ENCODE measurements at regions not wholly inside any gene's neighbourhood (a gene's known extent, or its start where the extent isn't known, plus 50 kb on each side); places are given as distances from the start of the nearest gene placed in this dataset.

DNA sequence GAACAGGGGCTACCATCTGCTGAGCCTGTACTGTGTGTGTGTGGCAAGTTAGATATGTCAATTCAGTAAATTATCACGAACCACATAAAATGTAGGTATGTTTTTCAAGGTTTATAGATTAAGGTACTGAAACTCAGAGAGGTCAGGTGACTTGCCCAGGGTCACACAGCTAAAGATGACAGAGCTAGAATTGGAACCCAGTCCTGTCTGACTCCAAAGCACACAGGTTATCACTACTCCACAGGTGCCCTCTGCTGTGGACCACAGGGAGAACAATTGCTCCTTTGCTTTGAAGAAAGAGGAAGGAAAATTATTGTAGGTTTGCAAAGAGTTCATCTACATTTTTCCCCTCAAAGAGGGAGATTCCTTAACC lies 229.7 kb upstream of the AGAP1 start:
- DNase-seq (ENCODE audit: low spot score), result no peak

DNA sequence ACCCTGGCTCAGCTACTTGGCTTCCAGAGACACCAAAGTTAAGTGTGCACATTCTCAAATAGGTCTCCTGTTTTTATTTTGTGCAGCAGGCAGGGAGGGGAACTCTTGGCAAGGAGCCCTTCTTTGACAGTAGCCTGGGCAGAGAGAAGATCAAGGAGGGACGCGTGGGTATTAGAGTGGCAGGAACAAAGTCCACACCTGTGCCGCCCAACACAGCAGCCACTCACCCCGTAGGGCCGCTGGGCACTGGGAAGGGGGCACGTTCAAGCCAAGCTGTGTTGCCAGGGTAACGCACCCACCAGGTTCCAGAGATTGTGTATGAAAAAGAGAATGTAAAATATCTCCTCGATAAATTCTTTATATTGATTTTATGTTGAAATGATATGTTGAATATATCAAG lies 229.3 kb upstream of the AGAP1 start:
- DNase-seq (ENCODE audit: low spot score), result no peak

DNA sequence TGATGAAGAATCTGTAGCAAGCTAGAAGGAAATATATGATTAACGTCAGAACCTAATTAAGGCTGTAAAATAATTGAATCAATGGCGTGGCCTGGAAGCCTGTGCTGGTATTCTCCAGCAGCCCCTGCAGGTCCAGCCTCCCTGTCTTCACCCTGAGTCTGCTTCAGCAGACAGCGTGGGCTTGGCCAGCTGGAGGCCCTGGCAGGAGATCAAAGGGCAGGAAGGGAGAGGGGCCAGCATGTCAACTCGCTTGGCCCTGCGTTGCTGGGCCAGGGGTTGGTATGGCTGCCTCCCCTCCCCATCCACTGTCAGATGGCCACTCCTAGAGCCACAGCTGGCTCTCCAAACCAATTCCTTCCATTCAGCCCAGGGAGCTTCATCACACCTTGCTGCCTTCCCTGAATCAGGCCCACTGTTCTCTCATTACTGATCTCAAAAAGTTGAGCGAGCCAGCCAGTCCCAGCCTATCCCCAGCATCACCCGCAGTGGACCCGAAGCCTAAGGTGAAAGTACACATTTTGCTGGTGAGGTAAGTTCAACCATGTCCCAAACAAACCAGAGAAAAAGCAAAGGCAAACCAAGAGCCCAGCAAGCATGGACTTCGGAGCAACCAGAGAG lies 228.4 kb upstream of the AGAP1 start:
- DNase-seq (ENCODE audit: low spot score), result no peak

DNA sequence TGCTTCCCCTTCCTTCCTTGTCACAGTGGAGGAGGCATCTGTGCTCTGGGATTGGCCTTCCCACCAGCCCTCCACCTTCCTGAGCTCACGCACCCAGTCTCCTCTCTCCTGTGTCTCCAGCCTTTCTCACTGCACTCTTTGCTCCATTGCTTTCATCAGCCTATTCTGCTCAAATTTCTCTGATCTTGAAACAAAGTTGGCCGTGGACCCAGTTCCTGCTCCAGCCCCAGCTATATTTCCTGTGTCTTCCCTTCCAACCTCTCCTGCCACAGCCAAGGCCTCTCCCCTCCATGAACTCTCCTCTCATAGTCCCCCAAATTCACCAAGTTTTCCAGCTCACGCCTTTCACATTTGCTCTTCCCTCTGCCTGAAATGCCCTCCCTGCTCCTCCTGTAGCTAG lies 226.6 kb upstream of the AGAP1 start:
- DNase-seq (ENCODE audit: low spot score), result no peak

DNA sequence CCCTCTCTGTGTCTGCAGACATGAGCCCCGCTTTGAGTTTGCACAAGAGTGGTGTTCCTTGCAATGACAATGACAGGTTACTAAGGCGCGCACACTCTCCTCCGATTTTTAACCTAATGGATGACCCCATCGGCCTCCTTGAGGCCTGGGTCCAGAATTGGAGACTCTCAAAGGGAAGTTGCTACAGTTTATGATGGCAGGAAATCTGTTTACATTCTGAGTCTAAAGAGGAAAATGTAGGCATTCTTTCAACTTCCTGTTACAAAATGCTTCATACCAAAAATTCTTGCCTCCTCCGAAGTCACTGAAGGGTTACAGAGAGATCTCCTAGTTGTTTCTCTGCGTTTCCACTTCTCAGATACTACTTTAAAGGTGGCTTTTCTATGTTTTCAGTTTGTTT lies 225.3 kb upstream of the AGAP1 start:
- no peak for DNase-seq (ENCODE audit: low spot score)

DNA sequence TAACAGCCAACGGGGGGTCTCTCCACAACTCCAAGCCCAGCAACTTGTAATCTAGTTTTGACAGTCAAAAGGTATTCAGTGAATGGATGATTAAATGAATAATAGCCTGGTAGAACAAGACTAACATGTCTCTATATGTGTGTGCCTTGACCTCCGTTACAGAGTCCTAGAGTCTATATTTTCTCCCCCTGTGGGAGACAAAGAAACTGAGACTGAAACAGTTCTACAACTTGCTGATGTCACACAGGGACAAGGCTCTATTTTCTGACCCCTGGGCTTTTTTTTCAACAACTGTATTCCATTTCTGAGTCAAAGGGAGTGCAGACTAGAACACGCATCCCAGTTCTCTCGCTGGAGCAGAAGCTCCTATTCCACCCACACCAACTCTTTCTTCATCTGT lies 223.6 kb upstream of the AGAP1 start:
- no peak for DNase-seq (ENCODE audit: low spot score)

DNA sequence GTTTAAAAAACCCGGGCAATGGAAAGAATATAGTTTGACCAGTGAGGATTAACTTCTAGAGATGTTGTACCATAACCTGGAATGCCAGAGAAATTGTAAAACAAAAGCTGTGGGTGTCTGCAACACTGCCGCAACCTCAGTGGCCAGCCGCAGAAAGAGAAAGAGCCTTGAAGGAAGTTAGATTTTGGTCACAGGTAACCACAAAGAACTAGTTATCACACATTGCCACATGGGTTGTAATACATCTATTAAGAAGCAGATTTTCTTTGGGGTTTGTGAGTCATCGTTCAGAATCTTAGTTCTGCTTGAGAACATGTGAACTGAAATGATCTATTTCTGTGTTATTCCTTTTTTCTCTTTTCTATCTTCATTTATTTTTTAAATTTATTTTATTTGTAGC lies 222.9 kb upstream of the AGAP1 start:
- no peak for DNase-seq (ENCODE audit: low spot score)

DNA sequence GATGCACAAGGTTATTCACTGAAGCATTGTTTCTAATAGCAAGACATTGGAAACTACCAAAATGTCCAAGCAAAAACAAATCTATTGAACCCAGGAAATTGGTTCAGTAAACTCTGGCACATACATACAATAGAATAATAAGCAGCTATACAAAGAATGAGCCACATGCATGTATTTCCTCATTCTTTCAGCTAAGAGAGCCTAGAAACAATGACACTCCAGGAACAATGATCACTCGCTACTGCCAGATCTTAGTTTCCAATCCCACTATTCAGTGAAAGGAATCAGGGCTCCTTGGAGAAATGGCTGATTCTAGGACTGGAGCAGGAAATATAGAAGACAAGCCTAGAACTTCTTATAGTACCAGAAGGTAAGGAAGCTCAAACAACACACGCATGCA lies 221.9 kb upstream of the AGAP1 start:
- no peak for DNase-seq (ENCODE audit: low spot score)

DNA sequence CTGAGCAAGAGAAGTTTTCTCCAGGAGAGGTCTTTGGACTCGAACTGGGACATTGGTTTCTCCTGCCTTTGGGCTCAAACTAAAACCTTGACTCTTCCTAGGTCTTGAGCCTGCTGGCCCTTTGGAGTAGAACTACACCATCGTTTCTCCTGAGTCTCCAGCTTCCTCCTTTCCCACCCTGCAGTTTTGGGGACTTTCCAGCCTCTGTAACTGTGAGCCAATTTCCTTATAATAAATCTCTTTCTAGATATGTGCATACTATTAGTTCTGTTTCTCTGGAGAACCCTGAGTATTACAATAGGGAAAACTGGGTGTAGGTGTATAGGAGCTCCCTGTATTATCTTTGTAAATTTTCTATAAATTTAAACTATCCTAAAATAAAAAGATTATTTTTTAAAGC lies 219.8 kb upstream of the AGAP1 start:
- no peak for DNase-seq (ENCODE audit: low spot score)

DNA sequence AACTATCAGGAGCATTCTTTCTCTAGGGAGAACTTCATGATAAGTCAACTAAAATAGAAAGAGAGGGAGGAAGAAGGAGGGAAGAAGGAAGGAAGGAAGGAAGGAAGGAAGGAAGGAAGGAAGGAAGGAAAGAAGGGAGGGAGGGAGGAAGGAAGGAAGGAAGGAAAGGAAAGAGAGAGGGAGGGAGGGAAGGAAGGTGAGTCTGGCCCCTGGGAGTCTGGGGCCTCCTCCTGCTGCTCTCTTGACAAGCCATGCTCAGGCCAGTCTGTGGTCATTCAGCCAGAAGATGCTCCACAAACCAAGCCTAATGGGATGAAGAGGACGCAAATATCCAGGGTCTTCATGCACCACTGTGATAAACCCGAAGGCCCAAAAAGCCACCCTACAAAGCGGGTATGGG lies 216.4 kb upstream of the AGAP1 start:
- DNase-seq (ENCODE audit: low spot score), result no peak

DNA sequence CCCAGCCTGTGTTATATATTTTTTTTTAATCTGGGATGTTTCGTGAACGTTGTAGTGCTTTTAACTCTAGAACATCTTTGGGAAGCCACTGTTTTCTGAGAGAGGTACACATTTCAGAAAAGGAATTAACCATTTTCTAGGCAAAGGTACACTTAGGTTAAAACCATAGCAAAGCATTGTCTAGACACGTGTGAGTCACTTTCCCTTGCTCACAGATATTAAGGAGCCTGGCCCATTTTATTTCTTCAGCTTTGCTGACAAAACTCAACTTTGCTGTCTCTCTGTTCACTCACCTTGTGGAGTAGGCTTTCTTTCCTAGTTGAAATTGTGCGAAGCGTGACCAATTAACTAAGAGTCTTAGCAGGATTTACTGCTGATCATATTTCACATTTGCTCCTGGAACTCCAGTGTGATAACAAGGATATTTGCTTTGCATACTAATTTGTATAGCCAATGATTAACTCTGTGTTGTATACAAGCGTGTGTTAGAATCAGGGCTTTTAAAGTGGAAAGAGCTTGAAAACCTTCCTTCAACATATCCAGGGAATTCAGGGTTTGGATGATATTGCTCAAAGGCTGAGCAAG lies 215.0 kb upstream of the AGAP1 start:
- no peak for DNase-seq (ENCODE audit: low spot score)

DNA sequence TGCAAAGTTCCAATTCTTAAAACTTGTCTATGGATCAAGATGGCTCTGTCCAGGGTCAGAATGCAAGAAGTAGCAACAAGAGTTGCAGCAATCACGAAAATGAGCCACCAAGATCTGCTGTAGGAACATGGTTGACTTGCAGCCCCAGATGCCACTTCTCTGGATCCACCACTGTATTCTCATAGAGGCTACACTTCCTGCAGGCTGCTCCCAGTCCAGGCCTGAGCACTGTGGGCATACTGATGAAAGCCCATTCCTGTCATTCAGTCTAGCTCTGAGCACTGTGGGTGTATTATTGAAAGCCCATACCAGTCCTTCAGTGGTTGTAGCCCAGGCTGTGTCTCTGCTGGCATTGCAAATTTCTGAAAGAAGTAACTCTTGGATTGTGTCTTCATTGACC lies 213.9 kb upstream of the AGAP1 start:
- DNase-seq (ENCODE audit: low spot score), result no peak

DNA sequence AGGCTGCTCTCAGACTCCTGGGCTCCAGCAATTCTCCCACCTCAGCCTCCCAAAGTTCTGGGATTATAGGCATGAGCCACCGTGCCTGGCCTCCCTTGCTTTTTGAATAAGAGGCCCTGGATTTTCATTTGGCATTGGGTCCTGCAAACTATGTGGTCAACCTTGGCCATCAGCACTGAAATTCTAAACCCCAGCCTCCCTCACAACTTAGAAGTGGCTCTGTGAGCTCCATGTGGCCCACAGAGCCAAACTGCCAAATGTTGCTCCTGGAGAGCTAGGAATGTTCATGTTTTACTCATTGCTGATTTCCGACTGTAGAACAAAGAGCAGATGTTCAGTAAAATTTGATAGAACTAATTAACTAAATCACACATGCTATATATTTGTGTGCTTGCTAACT lies 210.6 kb upstream of the AGAP1 start:
- no peak for DNase-seq (ENCODE audit: low spot score)

DNA sequence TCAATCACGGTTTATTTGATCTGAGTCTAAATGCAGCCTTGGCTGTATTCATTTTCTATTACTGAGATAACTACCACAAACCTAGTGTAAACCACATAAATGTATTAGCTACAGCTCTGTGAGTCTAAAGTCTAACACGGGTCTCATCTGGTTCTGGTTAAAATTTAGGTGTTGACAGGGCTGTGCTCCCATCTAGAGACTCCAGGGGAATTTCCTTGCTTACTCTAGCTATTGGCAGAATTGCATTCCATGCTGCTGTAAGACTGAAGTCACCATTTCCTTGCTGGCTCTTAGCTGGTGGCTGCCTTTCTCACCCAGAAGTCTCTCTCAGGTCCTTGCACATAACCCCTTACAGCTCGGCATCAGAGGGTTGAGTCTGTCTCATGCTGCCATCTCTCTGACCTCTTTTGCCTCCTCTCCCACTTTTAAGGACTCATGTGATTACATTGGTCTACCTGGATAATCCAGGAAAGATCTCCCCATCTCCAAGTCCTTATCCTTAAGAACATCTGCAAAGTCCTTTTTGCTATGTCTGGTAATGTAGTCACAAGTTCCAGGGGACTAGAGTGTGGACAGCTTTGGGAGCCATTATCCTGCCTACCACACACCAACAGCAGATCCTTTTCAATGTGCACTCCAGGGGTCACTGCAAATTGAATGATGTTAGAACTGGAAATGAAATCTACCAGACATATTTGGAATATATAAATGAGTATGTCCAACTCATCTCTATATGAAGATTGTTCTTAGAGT lies 207.0 kb upstream of the AGAP1 start:
- no peak for DNase-seq (ENCODE audit: low spot score)

DNA sequence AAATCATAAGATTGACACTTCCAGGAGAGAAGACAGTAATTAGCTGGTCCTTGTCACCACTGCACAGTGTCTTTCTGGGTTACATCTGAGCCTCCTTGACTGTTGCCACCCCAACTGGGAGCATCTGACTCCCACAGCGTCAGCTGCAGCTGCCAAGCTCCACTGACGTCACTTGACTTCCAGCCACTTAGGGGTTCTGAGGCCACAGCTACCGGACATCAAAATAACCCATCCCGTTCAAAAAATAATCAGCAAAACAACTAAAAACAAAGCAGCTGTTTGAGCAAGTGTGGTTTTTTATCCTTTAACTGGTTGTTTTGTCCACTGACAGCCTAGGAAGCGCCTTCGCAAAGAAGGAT lies 206.5 kb upstream of the AGAP1 start:
- DNase-seq (ENCODE audit: low spot score), result no peak

DNA sequence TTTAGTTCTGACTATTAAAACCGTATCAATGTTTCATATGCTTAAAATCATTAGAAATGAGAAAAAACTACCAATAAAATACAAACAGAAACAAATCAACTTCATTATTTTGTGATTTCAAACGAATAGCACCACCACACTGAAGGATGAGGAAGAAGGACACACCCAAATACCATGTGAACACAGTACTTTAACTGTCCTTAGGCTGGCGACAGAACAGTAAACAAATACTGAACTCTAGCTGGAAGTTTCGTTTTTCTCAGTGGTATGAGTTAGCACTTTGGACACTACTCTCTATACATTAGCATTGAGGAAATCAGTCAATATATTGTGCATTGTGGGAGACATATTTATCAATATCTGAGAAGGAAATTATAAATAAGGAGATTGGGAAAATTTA lies 202.4 kb upstream of the AGAP1 start:
- DNase-seq (ENCODE audit: low spot score), result no peak

DNA sequence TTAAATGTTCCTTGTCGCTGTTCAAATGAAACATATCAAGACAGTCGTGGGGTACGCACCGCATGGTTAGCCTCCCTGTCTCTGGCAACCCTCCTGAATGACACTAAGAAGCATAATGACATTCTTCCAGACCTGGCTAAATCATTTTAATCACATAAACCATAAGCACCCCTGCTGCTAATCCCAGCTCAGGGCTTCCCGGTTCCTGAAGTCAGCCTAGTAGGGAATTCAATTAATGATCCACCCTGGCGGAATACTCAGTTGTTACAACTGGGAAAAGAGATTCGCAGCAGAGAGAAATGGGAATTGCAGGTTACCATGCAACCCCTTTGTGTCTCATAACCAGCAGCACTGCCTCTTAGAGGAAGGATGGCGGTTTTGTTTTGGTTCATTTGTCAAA lies 200.8 kb upstream of the AGAP1 start:
- no peak for DNase-seq (ENCODE audit: low spot score)

DNA sequence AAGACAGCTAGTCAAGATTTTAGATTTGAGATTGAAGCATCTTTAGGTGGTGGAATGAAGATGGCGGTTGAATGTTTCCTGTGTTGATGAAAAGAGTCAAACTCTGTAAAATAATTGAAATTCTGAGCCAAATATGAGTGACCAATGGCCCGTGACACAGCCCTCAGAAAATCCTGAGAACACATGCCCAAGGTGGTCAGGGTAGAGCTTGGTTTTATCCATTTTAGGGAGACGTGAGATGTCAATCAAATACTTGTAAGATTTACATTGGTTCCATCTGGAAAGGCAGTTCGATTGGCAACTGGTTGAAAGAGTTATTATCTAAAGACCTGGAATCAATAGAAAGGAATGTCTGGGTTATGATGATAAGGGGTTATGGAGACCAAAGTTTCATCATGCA lies 198.0 kb upstream of the AGAP1 start:
- no peak for DNase-seq (ENCODE audit: low spot score)

DNA sequence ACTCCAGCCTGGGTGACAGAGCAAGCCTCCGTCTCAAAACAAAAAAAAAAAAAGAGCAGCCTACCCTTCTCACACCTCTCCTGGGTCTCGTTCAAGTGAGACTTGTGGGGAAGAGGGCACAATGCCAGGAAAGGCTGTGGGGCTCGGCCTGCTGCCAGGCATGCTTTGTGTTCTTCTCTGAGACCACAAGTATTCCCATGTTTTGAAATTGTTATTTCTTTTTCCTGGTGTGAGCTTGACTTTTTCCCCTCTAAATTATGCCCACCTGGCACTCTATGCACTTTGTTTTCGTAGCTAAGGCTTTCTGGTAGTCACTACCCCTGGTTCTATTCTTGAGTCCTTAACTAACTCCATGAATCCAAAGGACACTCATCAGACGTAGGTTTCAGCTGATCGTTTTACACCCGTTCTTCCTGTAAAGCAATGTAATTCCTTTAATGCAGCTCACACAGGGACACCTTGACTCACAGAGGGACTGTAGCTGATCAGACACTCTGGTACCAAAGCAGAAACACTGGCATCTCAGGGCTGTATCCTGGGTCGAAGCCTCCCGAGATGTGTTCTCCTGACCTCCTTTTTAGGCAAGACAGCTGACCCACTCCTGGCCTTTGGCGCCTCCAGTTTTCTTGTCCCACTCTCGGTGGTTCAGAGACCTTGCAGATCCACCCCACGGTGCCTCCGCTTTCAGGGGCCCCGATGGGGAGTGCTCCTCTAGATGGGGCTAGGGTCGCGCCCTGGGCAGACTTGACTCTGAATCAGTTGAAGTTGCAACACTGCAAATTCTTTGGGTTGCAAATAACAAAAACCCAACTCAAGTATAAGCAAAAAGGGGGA lies 193.3 kb upstream of the AGAP1 start:
- no peak for DNase-seq (ENCODE audit: low spot score)

DNA sequence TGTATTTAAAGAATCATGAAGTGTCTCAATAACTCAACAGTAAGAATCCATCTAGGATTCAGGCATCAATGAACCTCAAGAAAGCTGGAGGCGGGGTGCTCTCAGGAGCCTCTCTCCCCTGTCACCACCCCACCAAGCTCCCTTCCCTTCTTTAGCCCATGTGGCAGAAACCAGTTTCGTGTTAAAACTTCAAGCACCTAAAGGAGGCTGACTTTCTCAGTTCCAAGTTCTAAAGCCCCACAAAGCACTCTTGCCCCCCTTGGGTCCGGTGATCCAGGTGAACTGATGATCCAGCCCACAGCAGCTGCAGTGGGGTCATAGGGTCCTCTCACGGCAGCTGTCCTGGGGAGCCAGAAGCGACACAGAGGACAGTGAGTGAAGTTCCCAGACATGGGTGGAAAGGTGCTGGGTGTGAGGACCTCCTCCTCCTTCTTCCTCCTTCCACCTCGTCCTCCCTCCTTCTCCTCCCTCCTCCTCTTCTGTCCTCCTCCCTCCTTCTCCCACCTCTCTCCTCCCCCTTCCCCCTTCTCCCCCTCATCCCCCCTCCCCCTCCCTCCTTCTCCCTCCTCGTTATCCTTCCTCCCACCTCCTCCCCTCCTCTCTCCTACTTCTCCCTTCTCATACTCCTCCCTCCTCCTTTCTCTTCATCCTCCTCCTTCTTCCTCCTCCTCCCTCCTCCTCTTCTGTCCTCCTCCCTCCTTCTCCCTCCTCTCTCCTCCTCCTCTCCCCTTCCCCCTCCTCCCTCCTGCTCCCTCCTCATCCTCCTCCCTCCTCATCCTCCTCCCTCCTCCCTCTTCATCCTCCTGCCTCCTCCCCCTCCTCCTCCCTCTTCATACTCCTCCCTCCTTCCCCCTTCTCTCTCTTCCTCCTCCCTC lies 192.4 kb upstream of the AGAP1 start:
- DNase-seq (ENCODE audit: low spot score), result no peak

DNA sequence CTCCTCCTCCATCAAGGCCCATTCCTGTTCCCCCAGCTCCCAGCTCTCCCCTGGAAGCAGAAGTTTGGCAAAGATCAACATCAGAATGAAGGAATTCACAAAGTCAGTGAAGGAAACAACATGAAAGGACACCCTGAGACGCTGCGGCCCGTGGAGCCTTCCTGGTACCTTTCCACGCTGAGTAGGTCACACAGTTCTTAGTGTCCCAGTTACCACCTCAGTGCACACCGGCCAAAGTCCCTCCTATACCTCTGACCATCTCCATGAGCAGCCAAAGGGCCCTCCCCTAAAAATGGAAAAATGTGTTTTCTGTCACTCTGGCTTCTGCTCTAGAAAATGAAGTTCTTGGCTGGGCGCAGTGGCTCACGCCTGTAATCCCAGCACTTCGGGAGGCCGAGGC lies 191.6 kb upstream of the AGAP1 start:
- DNase-seq (ENCODE audit: low spot score), result no peak

Data from left forelimb (tissue), 1 donor.